Lung (tissue), 11 donors: ENCODE measurements at regions not wholly inside any gene's neighbourhood (a gene's known extent, or its start where the extent isn't known, plus 50 kb on each side); places are given as distances from the start of the nearest gene placed in this dataset.

Experiments
- ATAC-seq: fragments of 200-7000 bp; cut with Tn5 transposase; one replicate; pipeline ENCODE4 v1.9.1; 2020; ENCODE audit warnings: moderate number of reproducible peaks; ENCODE audit not compliant: insufficient read depth, low FRiP score
- DNase-seq, 3 donors: peaks; one replicate each; pipeline ENCODE4 v3.0.0-alpha.2; 2013 to 2017
- H3K27ac ChIP-seq, 2 donors: one replicate each; pipeline ENCODE4 v1.5.1; 2013; ENCODE audit warnings: mild to moderate bottlenecking in 2 of 2, moderate library complexity in 2 of 2, control low read depth in 1 of 2, inconsistent platforms in 1 of 2, low read depth in 1 of 2, low read length in 1 of 2
- H3K27me3 ChIP-seq, 3 donors: one replicate each; pipeline ENCODE4 v1.5.1; 2013; ENCODE audit warnings: low read length in 2 of 3; ENCODE audit not compliant: control insufficient read depth in 3 of 3, insufficient read depth in 3 of 3
- H3K36me3 ChIP-seq, 4 donors: one replicate each; pipeline ENCODE4 v1.5.1; 2013; ENCODE audit warnings: low read length in 4 of 4, mild to moderate bottlenecking in 1 of 4, moderate library complexity in 1 of 4; ENCODE audit not compliant: control insufficient read depth in 4 of 4, insufficient read depth in 4 of 4
- H3K4me1 ChIP-seq, 5 donors: one replicate each; pipeline ENCODE4 v1.5.1; 2013; ENCODE audit warnings: low read length in 5 of 5, mild to moderate bottlenecking in 2 of 5, moderate library complexity in 1 of 5; ENCODE audit not compliant: control insufficient read depth in 5 of 5, insufficient read depth in 5 of 5
- H3K4me3 ChIP-seq: one replicate; pipeline ENCODE4 v1.5.1; 2013; ENCODE audit warnings: mild to moderate bottlenecking, control low read depth, moderate library complexity
- H3K9ac ChIP-seq, 2 donors: one replicate each; pipeline ENCODE4 v1.5.1; 2013; ENCODE audit warnings: low read length in 2 of 2, control low read depth in 1 of 2; ENCODE audit not compliant: insufficient read depth in 1 of 2
- H3K9me3 ChIP-seq, 4 donors: one replicate each; pipeline ENCODE4 v1.5.1; 2013; ENCODE audit warnings: low read length in 3 of 4, mild to moderate bottlenecking in 1 of 4, moderate library complexity in 1 of 4; ENCODE audit not compliant: control insufficient read depth in 4 of 4, insufficient read depth in 3 of 4
- CTCF ChIP-seq: IDR thresholded peaks from 2 replicates; pipeline ENCODE4 v1.5.1; 2012; ENCODE audit warnings: mild to moderate bottlenecking; ENCODE audit errors: control extremely low read depth, extremely low read depth
- WGBS, 2 donors: extraction: QIAGEN DNeasy Blood & Tissue Kit; methylation state at CpG; one replicate each; pipeline ENCODE4 v1.1.7; 2013; 5-methylcytosine and 5-hydroxymethylcytosine counted together
- donor health status: control.
- donor health status: control.
- donor health status: Bipolar disorder and iron deficiency.
- donor health status: healthy.
- donor health status: DM: yes; HTN: yes; CAD: no.

GRCh38 chr10:109529258-109529657 is 394.1 kb downstream of the XPNPEP1 start:
- Histone ChIP-seq H3K9ac (no peak overlapping the region), H3K27me3 (no peaks in the 10 kb centered on the region), H3K36me3 (no peaks in the 10 kb centered on the region), H3K27ac (no peak overlapping the region), H3K4me1 (no peaks in the 10 kb centered on the region), H3K4me3 (no peak overlapping the region), H3K9me3 (peaks cover 0 to 24% (median 15%) of the 10 kb centered on the region in 4 donors)
- DNase-seq (no peak), ATAC-seq (no peak)
- TF ChIP-seq CTCF: no peak

GRCh38 chr10:109517748-109518147 is 405.6 kb downstream of the XPNPEP1 start:
- H3K9me3 ChIP-seq: peaks cover 0 to 3% (median 1%) of the 10 kb centered on the region in 4 donors
- 77 to 86% methylated on average over 4 of the region's 4 CpGs for WGBS, 2 donors
- no peak for DNase-seq
- no peaks in the 10 kb centered on the region for H3K36me3 ChIP-seq
- no peak overlapping the region for H3K9ac ChIP-seq
- H3K4me3 ChIP-seq: no peak overlapping the region
- ATAC-seq: no peak
- no peaks in the 10 kb centered on the region for H3K4me1 ChIP-seq
- no peak overlapping the region for H3K27ac ChIP-seq
- no peak for TF ChIP-seq CTCF
- H3K27me3 ChIP-seq: no peaks in the 10 kb centered on the region

- no peaks in the 10 kb centered on the region for H3K36me3 ChIP-seq
- WGBS, 2 donors: 38 to 57% methylated on average over 1 of the region's 1 CpG
- ATAC-seq: no peak
- no peak for TF ChIP-seq CTCF
- no peak overlapping the region for H3K27ac ChIP-seq
- peaks cover 0 to 2% (median 0%) of the 10 kb centered on the region in 4 donors for H3K9me3 ChIP-seq
- no peak overlapping the region for H3K4me3 ChIP-seq
- H3K27me3 ChIP-seq: no peaks in the 10 kb centered on the region
- no peak overlapping the region for H3K9ac ChIP-seq
- DNase-seq: peak in 2 of 3 donors; percentile 3 to 19
- no peaks in the 10 kb centered on the region for H3K4me1 ChIP-seq
Observed at GRCh38 chr10:109504401-109504800, 418.9 kb downstream of the XPNPEP1 start.

- no peaks in the 10 kb centered on the region for H3K36me3 ChIP-seq
- H3K4me1 ChIP-seq: no peaks in the 10 kb centered on the region
- no peak for TF ChIP-seq CTCF
- H3K4me3 ChIP-seq: no peak overlapping the region
- no peaks in the 10 kb centered on the region for H3K27me3 ChIP-seq
- H3K9me3 ChIP-seq: no peaks in the 10 kb centered on the region
- H3K27ac ChIP-seq: no peak overlapping the region
- WGBS, 2 donors: 83 to 85% methylated on average over 4 of the region's 4 CpGs
- DNase-seq: no peak
- no peak for ATAC-seq
- H3K9ac ChIP-seq: no peak overlapping the region
Observed at GRCh38 chr10:109487691-109488090, 435.6 kb downstream of the XPNPEP1 start.
